Stimulated activated CD4-positive, alpha-beta T cell treated with anti-CD3 and anti-CD28 coated beads, Interleukin-15, amount 100 ng/mL, for 1 hour (primary cell): ENCODE measurements at regions not wholly inside any gene's neighbourhood (a gene's known extent, or its start where the extent isn't known, plus 50 kb on each side); places are given as distances from the start of the nearest gene placed in this dataset.
"Not testable (repeated sequence)": the region's sequence is repeated elsewhere in the genome, so short reads cannot be mapped to it uniquely, and the experiment has no call there.

ENCODE experiments used
- DNase-seq, 2 donors: peaks; one replicate each; pipeline ENCODE4 v3.0.0-alpha.2; 2020; ENCODE audit warnings: low read depth in 1 of 2, low spot score in 1 of 2

GRCh38 chr6:3960754-3961361 is 111.7 kb downstream of the FAM50B start:
- no peak for DNase-seq

- no peak for DNase-seq
Measured at GRCh38 chr6:3961581-3962215, 112.5 kb downstream of the FAM50B start.

- DNase-seq = no peak
Measured at GRCh38 chr6:3962291-3963280, 113.4 kb downstream of the FAM50B start.

GRCh38 chr6:3963426-3963825 is 114.3 kb downstream of the FAM50B start:
- no peak for DNase-seq

GRCh38 chr6:3965071-3965718 is 113.7 kb downstream of the FAM217A start:
- no peak for DNase-seq

- DNase-seq = no peak
Measured at GRCh38 chr6:3966426-3966825, 112.5 kb downstream of the FAM217A start.

- no peak for DNase-seq
Measured at GRCh38 chr6:3970097-3970496, 108.8 kb downstream of the FAM217A start.

GRCh38 chr6:3973152-3973551 is 105.8 kb downstream of the FAM217A start:
- DNase-seq = not testable (repeated sequence)

GRCh38 chr6:3977875-3978711 is 100.8 kb downstream of the FAM217A start:
- DNase-seq = peak; percentile 2 to 4

- DNase-seq = not testable (repeated sequence)
Measured at GRCh38 chr6:3978966-3979365, 100.0 kb downstream of the FAM217A start.

GRCh38 chr6:3981917-3982316 is 97.0 kb downstream of the FAM217A start:
- no peak for DNase-seq

- no peak for DNase-seq
Measured at GRCh38 chr6:3983778-3984177, 95.2 kb downstream of the FAM217A start.

GRCh38 chr6:3984494-3984893 is 94.4 kb downstream of the FAM217A start:
- DNase-seq = no peak

GRCh38 chr6:3986241-3986640 is 92.7 kb downstream of the FAM217A start:
- no peak for DNase-seq

- no peak for DNase-seq
Measured at GRCh38 chr6:3987053-3987452, 91.9 kb downstream of the FAM217A start.

GRCh38 chr6:3987576-3987975 is 91.4 kb downstream of the FAM217A start:
- DNase-seq = no peak

GRCh38 chr6:3990692-3991491 is 88.0 kb downstream of the FAM217A start:
- peak; percentile 45 to 65 for DNase-seq

GRCh38 chr6:3991941-3992340 is 87.0 kb downstream of the FAM217A start:
- DNase-seq = no peak

- no peak for DNase-seq
Measured at GRCh38 chr6:3996349-3996748, 82.6 kb downstream of the FAM217A start.
